GM18507 (cell line): ENCODE measurements at regions not wholly inside any gene's neighbourhood (a gene's known extent, or its start where the extent isn't known, plus 50 kb on each side); places are given as distances from the start of the nearest gene placed in this dataset.

Source experiments
- DNase-seq: peaks from one replicate; pipeline ENCODE4 v3.0.0; 2011; ENCODE audit warnings: low read depth; ENCODE audit not compliant: insufficient read length; ENCODE audit errors: extremely low spot score
- FAIRE-seq: peaks from 2 replicates; lab custom pipeline; 2011; peaks lifted over from hg19 to GRCh38; lab: Jason Lieb, UNC

DNA sequence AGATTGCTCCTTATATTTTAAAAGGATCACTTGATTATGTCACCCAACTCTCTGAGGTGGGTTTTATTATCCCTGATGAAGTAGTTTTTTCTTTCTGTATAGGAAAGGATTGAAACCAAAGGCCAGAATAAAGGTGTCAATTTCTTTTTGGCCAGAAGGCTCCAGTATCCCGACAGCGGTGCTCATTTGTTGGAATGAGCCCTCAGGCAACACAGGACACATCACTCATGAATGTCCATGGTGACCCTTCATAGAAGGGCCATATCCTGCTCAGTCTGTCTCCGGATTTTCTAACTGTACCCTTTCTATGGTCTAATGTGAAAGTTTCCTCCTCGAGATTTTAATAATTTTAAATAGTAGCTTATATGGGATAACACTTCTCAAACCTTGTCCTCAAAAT, 171.3 kb upstream of the USP24 start:
- FAIRE-seq (no peak), DNase-seq (no peak)

GRCh38 chr1:55385402-55386018, 170.3 kb upstream of the USP24 start:
- DNase-seq (no peak), FAIRE-seq (no peak)

- FAIRE-seq = no peak
- no peak for DNase-seq
Measured at GRCh38 chr1:55384637-55385036, 169.5 kb upstream of the USP24 start.

GRCh38 chr1:55382806-55383305, 167.7 kb upstream of the USP24 start:
- FAIRE-seq (no peak), DNase-seq (no peak)

DNA sequence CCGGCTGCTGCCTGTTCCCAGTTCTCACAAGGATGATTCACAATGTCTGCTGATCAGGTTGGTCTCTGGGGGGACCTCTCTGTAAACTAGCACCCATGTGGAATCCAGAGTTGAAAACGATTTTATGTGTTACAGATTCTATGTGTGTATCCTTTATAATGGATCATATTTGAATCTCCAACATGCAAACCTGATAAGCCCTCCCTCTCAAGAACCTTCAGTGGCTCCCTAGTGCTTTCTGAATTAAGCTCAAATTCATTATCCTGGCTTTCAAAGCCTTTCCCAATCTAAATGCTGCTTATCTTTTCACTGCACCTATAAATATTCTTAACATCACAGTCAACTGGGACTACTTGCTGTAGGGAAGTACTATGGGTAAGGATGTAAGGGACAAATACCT, 166.8 kb upstream of the USP24 start:
- DNase-seq = no peak
- no peak for FAIRE-seq

GRCh38 chr1:55381491-55381890, 166.3 kb upstream of the USP24 start:
- FAIRE-seq (no peak), DNase-seq (no peak)

DNA sequence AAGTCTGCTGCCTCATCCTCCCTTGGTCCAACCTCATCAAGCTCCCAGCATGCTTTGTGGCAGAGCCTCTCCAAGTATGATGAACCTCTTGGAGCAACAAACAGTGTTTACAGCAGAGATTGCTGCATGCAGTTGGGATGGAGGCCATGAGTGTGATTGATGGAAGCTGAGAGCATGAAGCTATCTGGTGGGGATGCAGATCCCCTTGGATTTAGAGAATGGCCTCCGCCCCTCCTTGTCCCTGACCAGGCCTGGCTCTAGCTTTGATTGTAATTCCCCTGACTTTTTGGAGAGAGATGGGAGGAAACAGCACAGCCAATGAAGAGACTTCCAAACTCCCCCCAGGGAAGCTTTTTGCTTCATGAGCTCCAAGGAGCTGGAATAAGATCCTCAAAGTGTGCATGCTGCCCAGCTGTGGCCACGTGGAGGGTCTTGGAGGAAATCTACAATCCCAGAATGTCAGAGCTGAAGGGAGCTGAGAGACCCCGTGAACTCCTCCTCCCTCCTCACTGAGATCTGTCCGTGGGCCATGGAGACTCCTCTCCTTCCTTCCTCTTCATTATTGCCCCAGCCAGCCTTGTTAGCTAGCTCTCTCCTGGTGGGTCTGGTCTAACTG, 165.3 kb upstream of the USP24 start:
- FAIRE-seq (no peak), DNase-seq (no peak)

DNA sequence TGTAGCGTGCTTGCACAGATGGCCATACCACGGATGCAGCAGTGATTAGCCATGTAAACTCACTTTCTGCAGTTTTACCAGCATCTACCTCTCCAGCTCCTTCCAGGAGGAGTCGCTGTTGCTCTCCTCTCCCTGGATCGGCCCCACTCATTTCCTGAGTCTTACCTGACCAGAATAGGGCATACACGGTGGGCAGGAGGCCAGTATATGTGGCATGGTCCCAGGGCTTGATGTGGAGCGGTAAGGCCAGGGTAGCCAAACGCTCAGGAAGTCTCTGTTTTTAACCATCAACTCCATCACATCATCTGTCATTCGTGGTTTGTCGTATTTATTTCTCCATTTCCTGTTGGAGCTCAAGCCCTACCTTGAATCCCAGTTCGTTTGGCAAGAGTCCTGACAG, 163.4 kb upstream of the USP24 start:
- FAIRE-seq = no peak
- DNase-seq = no peak

DNA sequence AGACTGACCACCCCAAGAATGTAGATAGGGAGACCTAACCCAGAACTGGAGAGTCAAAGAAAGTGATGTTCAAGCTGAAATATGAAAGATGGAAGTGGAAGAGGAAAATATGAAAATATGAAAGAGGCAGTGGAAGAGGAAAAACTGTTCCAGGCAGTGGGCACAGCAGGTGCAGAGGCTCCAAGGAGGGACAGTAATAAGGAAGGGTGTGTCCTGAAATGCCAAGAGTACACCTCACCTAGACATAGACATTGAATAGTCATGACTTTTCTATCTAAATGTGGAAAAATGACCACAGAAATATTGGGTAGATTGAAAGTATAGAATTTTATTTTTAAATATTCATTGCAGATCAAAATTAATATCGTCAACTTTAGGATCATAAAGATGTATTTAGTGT, 161.7 kb upstream of the USP24 start:
- no peak for FAIRE-seq

GRCh38 chr1:55375617-55376258, 160.6 kb upstream of the USP24 start:
- DNase-seq (peak; percentile 18), FAIRE-seq (peak; percentile 58)

More for the DNA sequence above, 161.7 kb upstream of the USP24 start:
- no peak for DNase-seq

GRCh38 chr1:55374801-55375616, 159.8 kb upstream of the USP24 start:
- DNase-seq = no peak
- no peak for FAIRE-seq

DNA sequence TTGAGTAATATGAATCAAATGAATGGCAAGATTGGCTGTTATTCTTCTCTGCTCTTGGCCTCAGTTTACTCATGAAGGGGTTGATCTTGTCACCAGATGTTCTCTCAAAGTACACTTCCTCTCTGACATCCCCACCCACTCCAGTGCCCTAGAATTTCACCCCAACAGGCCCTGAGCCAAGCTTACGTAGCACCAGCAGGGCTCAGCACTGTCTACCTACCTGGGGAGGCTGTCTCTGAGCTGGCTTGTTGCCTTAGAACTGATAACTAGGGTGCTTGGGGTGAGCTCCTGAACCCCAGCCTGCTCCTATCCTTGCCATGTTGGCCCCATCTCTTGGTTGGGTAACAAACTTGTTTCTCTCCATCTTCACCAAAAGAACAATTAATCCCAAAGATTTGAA, 159.1 kb upstream of the USP24 start:
- DNase-seq = no peak
- no peak for FAIRE-seq

DNA sequence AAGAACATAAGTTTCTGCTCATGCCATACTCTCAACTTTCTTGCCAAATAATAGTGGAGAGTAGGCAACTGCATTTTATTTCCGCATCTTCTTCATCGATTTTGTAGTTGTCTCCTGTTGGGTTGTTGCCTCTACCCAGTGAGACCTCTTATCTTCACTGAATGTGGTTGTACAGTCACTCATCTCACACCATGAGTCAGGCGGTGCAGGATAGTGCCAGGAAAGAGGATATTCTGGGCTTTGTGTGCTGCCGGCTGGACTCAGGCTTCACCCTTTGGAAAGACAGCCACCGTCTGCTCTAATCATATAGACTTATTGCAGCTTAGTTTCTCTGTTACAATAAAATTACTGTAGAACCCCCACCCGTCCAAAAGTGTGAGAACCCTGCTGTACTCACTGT, 154.3 kb upstream of the USP24 start:
- DNase-seq = no peak
- no peak for FAIRE-seq

DNA sequence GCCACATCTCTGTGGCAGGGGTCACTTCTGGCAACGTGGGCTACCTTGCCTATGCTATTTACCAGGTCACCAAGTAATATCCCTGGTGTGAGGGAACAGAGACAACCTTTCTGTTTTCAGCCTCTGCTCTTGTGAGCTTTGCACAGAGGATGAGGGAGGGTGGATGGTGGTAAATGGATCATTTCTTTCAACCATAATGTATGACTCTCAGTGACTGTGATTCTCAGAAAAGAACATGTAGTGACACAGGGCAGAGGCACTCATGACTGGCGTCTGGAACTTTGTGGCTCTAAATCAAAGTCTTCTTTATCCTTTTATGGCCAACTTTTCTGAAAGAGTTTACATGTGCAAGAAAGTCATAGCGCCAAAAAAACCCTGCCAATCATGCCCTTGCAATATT, 153.5 kb upstream of the USP24 start:
- FAIRE-seq (no peak), DNase-seq (no peak)

- no peak for FAIRE-seq
- DNase-seq = no peak
Measured at GRCh38 chr1:55367273-55367672, 152.1 kb upstream of the USP24 start.

- no peak for FAIRE-seq
- DNase-seq = no peak
Measured at GRCh38 chr1:55364216-55364615, 149.1 kb upstream of the USP24 start.

GRCh38 chr1:55363268-55363667, 148.1 kb upstream of the USP24 start:
- DNase-seq (no peak), FAIRE-seq (no peak)

DNA sequence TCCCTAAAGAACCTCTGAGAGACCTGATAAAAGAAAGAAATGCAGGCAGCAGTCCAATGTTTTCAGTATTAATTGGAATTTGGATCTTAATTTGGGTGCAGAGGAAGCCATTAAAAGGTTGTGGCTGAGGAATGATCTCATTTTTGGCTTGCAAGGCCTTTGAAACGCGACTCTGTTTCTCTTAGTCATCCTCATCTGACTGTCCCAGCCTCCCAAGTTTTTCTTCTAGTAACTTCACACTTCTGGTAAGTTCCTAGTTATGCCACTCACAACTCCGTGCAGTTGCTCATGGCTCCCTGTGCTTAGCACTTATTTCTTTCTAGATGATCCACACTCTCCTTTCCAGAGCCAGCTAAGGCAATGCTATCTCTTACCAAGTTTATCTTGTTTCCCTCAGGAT, 147.4 kb upstream of the USP24 start:
- FAIRE-seq = no peak
- no peak for DNase-seq

DNA sequence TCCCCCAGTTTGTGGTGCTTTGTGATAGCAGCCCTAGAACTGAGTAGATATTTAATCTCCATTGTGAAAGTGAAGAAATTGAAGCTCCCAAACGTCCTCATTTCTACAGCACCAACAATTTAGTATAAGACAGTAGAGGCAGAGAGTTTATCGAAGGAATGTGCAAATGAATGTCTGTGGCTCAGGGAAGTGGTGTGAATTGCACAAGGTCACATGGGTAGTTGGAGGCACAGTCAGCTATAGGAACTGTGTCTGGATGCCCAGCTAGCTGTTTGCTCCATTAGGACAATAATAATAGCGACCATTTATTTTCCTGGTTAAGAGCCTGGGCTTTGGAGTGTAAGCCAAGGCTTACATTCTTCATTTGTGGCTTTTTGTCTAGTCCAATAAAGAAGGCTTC, 144.4 kb upstream of the USP24 start:
- DNase-seq = no peak
- FAIRE-seq = no peak

DNA sequence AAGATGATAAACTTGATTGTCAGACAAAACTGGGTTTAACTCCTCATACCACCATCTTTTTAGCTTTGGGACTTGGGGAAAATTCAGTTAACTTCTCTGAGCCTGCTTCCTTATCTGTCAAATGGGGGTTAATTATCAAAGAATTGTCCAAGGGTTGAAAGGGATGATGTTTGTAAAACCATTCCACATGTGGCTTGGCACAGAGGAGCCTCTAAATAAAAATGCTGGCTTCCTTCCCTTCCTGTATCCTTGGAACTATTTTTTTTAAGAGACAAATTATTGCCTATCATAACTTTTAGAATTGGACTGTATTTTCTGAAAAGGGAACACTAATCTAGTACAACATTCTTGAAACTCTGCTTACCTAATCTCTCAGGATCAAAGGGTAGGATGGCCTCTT, 143.4 kb upstream of the USP24 start:
- FAIRE-seq (no peak), DNase-seq (no peak)
